H9 (cell line): ENCODE measurements at regions not wholly inside any gene's neighbourhood (a gene's known extent, or its start where the extent isn't known, plus 50 kb on each side); places are given as distances from the start of the nearest gene placed in this dataset.

Experiments used
- DNase-seq: peaks from one replicate; pipeline ENCODE4 v3.0.0-alpha.2; 2017
- H2AFZ ChIP-seq: one replicate; pipeline ENCODE4 v1.6.1; 2013; ENCODE audit warnings: mild to moderate bottlenecking, low read length, control low read depth, moderate library complexity
- H2AK5ac ChIP-seq: 2 replicates; pipeline ENCODE4 v1.6.1; 2013; ENCODE audit warnings: low read length, control low read depth, mixed read lengths; ENCODE audit not compliant: insufficient read length
- H2BK120ac ChIP-seq: one replicate; pipeline ENCODE4 v1.6.1; 2013; ENCODE audit warnings: low read depth, mild to moderate bottlenecking, low read length, control low read depth, inconsistent platforms; ENCODE audit not compliant: poor library complexity, severe bottlenecking
- H2BK12ac ChIP-seq: 2 replicates; pipeline ENCODE4 v1.6.1; 2013; ENCODE audit warnings: low read length, control low read depth, mixed read lengths, low read depth; ENCODE audit not compliant: insufficient read length
- H2BK15ac ChIP-seq: 2 replicates; pipeline ENCODE4 v1.6.1; 2013; ENCODE audit warnings: low read depth, low read length, control low read depth
- H2BK20ac ChIP-seq: one replicate; pipeline ENCODE4 v1.6.1; 2013; ENCODE audit warnings: low read depth, mild to moderate bottlenecking, low read length, control low read depth, inconsistent platforms; ENCODE audit not compliant: poor library complexity, severe bottlenecking
- H2BK5ac ChIP-seq: 2 replicates; pipeline ENCODE4 v1.6.1; 2013; ENCODE audit warnings: low read length, control low read depth, mixed read lengths; ENCODE audit not compliant: insufficient read length
- H3K14ac ChIP-seq: 2 replicates; pipeline ENCODE4 v1.6.1; 2013; ENCODE audit warnings: low read length, control low read depth; ENCODE audit not compliant: insufficient read depth
- H3K18ac ChIP-seq: 2 replicates; pipeline ENCODE4 v1.6.1; 2013; ENCODE audit warnings: low read depth, mild to moderate bottlenecking, mixed read lengths, low read length, control low read depth; ENCODE audit not compliant: insufficient read length
- H3K23ac ChIP-seq: 2 replicates; pipeline ENCODE4 v1.6.1; 2013; ENCODE audit warnings: low read length, control low read depth, mixed read lengths, low read depth; ENCODE audit not compliant: insufficient read length
- H3K23me2 ChIP-seq: 2 replicates; pipeline ENCODE4 v1.6.1; 2013; ENCODE audit warnings: low read depth, mild to moderate bottlenecking, mixed read lengths, low read length, control low read depth; ENCODE audit not compliant: insufficient read length, poor library complexity, severe bottlenecking
- H3K27ac ChIP-seq: 2 replicates; pipeline ENCODE4 v1.5.1; 2013; ENCODE audit warnings: low read length, control low read depth, mixed read lengths, low read depth; ENCODE audit not compliant: insufficient read length
- H3K27me3 ChIP-seq: 2 replicates; pipeline ENCODE4 v1.6.1; 2013; ENCODE audit warnings: low read length, control low read depth, inconsistent platforms; ENCODE audit not compliant: insufficient read depth
- H3K4ac ChIP-seq: 2 replicates; pipeline ENCODE4 v1.6.1; 2013; ENCODE audit warnings: low read depth, mild to moderate bottlenecking, control low read depth, inconsistent platforms, low read length, moderate library complexity
- H3K4me1 ChIP-seq: 2 replicates; pipeline ENCODE4 v1.6.1; 2013; ENCODE audit warnings: low read length, control low read depth, inconsistent platforms; ENCODE audit not compliant: insufficient read depth
- H3K4me2 ChIP-seq: 2 replicates; pipeline ENCODE4 v1.6.1; 2013; ENCODE audit warnings: low read length, control low read depth, mixed read lengths; ENCODE audit not compliant: insufficient read length, insufficient read depth
- H3K56ac ChIP-seq: 2 replicates; pipeline ENCODE4 v1.6.1; 2013; ENCODE audit warnings: low read depth, mild to moderate bottlenecking, mixed read lengths, low read length, control low read depth; ENCODE audit not compliant: insufficient read length
- H3K79me1 ChIP-seq: 2 replicates; pipeline ENCODE4 v1.6.1; 2013; ENCODE audit warnings: low read depth, mild to moderate bottlenecking, moderate library complexity, low read length, control low read depth, inconsistent platforms; ENCODE audit not compliant: insufficient read depth, poor library complexity, severe bottlenecking
- H3K79me2 ChIP-seq: 2 replicates; pipeline ENCODE4 v1.6.1; 2013; ENCODE audit warnings: low read length, control low read depth, inconsistent platforms; ENCODE audit not compliant: insufficient read depth
- H3K9ac ChIP-seq: 2 replicates; pipeline ENCODE4 v1.6.1; 2013; ENCODE audit warnings: low read length, control low read depth, mixed read lengths; ENCODE audit not compliant: insufficient read length; ENCODE audit errors: extremely low read depth
- H3K9me3 ChIP-seq: one replicate; pipeline ENCODE4 v1.6.1; 2013; ENCODE audit warnings: low read depth, low read length, inconsistent platforms; ENCODE audit not compliant: control insufficient read depth
- H3T11ph ChIP-seq: one replicate; pipeline ENCODE4 v1.6.1; 2013; ENCODE audit warnings: mild to moderate bottlenecking, low read length, control low read depth, inconsistent platforms
- H4K20me1 ChIP-seq: one replicate; pipeline ENCODE4 v1.6.1; 2013; ENCODE audit not compliant: control insufficient read depth, insufficient read length, insufficient read depth
- H4K5ac ChIP-seq: 2 replicates; pipeline ENCODE4 v1.6.1; 2013; ENCODE audit warnings: low read depth, mild to moderate bottlenecking, mixed read lengths, low read length, control low read depth; ENCODE audit not compliant: insufficient read length
- H4K8ac ChIP-seq: replicated peaks from 2 replicates; pipeline ENCODE4 v1.6.1; 2013; ENCODE audit warnings: low read length, control low read depth, mixed read lengths, low read depth; ENCODE audit not compliant: insufficient read length
- H4K91ac ChIP-seq: 2 replicates; pipeline ENCODE4 v1.6.1; 2013; ENCODE audit warnings: low read depth, mild to moderate bottlenecking, moderate library complexity, mixed read lengths, low read length, control low read depth; ENCODE audit not compliant: insufficient read length
- H3K27ac Mint-ChIP-seq, 3 experiments: 2 replicates in 2 of 3; 3 replicates in 1 of 3; pipeline ENCODE4 v1.8.0; 2020 to 2021; ENCODE audit warnings: mixed read lengths in 3 of 3, mild to moderate bottlenecking in 1 of 3, moderate library complexity in 1 of 3
- H3K27me3 Mint-ChIP-seq: 2 replicates; pipeline ENCODE4 v1.8.0; 2021; ENCODE audit warnings: low read depth, mild to moderate bottlenecking, moderate library complexity, mixed read lengths
- H3K36me3 Mint-ChIP-seq, 3 experiments: 2 replicates in 2 of 3; 3 replicates in 1 of 3; pipeline ENCODE4 v1.8.0; 2020 to 2021; ENCODE audit warnings: low read depth in 3 of 3, mixed read lengths in 3 of 3; ENCODE audit not compliant: insufficient read depth in 1 of 3
- H3K4me1 Mint-ChIP-seq, 2 experiments: 2 replicates each; pipeline ENCODE4 v1.8.0; 2020; ENCODE audit warnings: mixed read lengths in 2 of 2
- H3K4me3 Mint-ChIP-seq, 2 experiments: 2 replicates in 1 of 2; 3 replicates in 1 of 2; pipeline ENCODE4 v1.8.0; 2020 to 2021; ENCODE audit warnings: mild to moderate bottlenecking in 2 of 2, mixed read lengths in 2 of 2, moderate library complexity in 1 of 2
- H3K9me3 Mint-ChIP-seq, 2 experiments: 2 replicates in 1 of 2; 3 replicates in 1 of 2; pipeline ENCODE4 v1.8.0; 2020; ENCODE audit warnings: mild to moderate bottlenecking in 2 of 2, mixed read lengths in 2 of 2, moderate library complexity in 1 of 2
- TF ChIP-seq, protein P1 (sequence below): fragments of 200-600 bp; sonication (generic); conservative IDR thresholded peaks from 3 replicates; pipeline ENCODE4 v1.8.0; 2021; ENCODE audit warnings: antibody characterized with exemption, mild to moderate bottlenecking

- Histone ChIP-seq H2AK5ac (no peak overlapping the region), H3K23me2 (no peaks in the 10 kb centered on the region), H3K4ac (no peak overlapping the region), H3K56ac (no peak overlapping the region), H3K4me2 (no peak overlapping the region), H2AFZ (no peak overlapping the region), H3K9ac (no peak overlapping the region), H2BK120ac (no peak overlapping the region), H4K20me1 (no peaks in the 10 kb centered on the region), H4K91ac (no peak overlapping the region), H3T11ph (no peak overlapping the region), H3K14ac (no peak overlapping the region), H2BK15ac (no peak overlapping the region), H3K18ac (no peak overlapping the region), H3K79me1 (no peaks in the 10 kb centered on the region), H3K9me3 (no peaks in the 10 kb centered on the region), H3K27me3 (no peaks in the 10 kb centered on the region), H3K27ac (no peak overlapping the region), H3K4me1 (no peaks in the 10 kb centered on the region), H3K79me2 (no peaks in the 10 kb centered on the region), H2BK5ac (no peak overlapping the region), H2BK20ac (no peak overlapping the region), H4K5ac (no peak overlapping the region), H4K8ac (no peak overlapping the region), H3K23ac (no peak overlapping the region), H2BK12ac (no peak overlapping the region)
- Mint-ChIP-seq H3K4me1 (no peaks in the 10 kb centered on the region), H3K4me3 (no peak overlapping the region), H3K27ac (no peak overlapping the region), H3K27me3 (peaks cover 2% of the 10 kb centered on the region; the same call in 1 of the 2 replicates), H3K36me3 (peaks cover 0 to 2% (median 0%) of the 10 kb centered on the region in 3 experiments; a peak in 1 of 7 replicates), H3K9me3 (peaks cover 7 to 15% of the 10 kb centered on the region in 2 experiments; a peak in 4 of 5 replicates)
- TF ChIP-seq, protein P1, sequence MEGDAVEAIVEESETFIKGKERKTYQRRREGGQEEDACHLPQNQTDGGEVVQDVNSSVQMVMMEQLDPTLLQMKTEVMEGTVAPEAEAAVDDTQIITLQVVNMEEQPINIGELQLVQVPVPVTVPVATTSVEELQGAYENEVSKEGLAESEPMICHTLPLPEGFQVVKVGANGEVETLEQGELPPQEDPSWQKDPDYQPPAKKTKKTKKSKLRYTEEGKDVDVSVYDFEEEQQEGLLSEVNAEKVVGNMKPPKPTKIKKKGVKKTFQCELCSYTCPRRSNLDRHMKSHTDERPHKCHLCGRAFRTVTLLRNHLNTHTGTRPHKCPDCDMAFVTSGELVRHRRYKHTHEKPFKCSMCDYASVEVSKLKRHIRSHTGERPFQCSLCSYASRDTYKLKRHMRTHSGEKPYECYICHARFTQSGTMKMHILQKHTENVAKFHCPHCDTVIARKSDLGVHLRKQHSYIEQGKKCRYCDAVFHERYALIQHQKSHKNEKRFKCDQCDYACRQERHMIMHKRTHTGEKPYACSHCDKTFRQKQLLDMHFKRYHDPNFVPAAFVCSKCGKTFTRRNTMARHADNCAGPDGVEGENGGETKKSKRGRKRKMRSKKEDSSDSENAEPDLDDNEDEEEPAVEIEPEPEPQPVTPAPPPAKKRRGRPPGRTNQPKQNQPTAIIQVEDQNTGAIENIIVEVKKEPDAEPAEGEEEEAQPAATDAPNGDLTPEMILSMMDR = no peak
- DNase-seq = no peak
These were observed 203.6 kb upstream of the SETMAR start for GRCh38 chr3:4099607-4100006.
